GM19023 (cell line): ENCODE measurements at regions not wholly inside any gene's neighbourhood (a gene's known extent, or its start where the extent isn't known, plus 50 kb on each side); places are given as distances from the start of the nearest gene placed in this dataset.

Experiments used
- ATAC-seq: cut with Tn5 transposase; IDR thresholded peaks from one replicate; pipeline ENCODE4 v1.9.1; 2021; ENCODE audit warnings: mild to moderate bottlenecking, moderate library complexity; ENCODE audit not compliant: unreplicated experiment

DNA sequence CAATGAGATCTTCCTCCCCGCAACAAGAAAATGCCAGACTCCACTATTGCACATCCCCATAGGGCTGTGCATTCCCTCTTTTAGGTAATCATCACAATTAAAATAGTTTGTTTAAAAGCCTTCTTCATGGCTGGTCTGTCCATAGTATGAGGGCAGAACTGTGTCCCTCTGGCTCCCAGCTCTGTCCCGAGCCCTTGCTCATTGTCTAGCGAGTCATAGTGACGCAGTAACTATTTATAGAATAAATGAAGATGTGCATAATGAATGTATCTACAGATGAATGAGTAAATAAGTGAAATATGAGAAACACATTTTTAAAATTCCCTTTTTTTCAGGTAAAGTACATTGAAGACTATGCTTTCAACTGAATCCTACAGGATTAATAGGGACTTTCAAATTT lies 128.4 kb upstream of the TMC3 start:
- no peak for ATAC-seq

DNA sequence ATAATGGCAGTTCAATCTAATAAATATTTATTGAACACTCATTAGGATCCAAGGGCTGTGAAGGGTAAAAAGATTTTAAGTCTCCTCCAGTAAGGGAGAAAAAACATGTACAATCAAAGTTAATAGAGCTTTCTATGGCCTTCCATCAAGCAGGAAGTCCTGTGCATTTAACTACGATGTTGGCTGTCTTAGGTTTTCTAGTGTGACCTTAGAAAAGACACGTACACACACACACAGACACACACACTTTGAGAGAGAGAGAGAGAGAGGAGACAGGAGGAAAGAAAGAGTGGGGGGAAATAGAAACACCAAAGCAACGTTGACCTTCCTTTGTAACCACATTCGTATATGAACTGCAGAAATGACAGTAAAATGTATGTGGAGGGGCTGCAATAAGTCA lies 126.1 kb upstream of the TMC3 start:
- ATAC-seq = no peak

DNA sequence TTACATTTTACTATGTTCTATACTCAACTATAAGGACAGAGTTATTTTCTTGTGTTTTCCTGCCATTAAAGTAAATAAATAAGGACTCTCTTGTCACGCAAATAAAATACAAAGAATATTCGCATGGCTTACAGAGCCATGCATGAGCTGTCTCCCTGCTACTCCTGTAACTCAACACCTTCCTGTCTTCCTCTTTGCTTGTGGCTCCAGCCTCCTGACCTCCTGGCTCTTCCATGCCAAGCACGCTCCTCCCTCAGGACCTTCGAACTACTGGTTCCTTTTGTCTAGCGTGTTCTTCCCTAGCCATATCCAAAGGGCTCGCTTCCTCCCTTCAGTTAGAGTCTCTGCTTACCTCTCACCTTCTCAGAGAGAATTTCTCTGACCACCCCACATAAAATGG lies 124.3 kb upstream of the TMC3 start:
- ATAC-seq = no peak

DNA sequence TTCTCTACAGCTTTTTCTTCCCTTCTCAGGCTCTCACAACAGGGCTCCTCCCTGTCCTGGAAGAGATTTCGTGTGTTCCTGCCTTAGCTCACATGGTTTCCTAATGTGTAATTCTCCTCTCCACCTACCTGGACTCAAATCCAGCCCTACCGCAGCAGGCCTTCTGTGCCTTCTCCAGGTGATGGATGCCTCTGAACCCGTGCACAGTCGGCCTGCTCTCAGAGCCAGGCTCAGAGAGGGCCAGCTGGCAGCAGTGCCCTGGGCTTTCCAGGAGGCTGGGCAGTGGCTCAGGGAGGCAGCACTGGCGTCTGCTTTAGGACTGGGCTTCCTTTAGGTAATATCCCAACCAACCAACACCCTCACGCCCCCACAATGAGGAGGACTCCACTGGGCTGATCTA lies 123.2 kb upstream of the TMC3 start:
- no peak for ATAC-seq

DNA sequence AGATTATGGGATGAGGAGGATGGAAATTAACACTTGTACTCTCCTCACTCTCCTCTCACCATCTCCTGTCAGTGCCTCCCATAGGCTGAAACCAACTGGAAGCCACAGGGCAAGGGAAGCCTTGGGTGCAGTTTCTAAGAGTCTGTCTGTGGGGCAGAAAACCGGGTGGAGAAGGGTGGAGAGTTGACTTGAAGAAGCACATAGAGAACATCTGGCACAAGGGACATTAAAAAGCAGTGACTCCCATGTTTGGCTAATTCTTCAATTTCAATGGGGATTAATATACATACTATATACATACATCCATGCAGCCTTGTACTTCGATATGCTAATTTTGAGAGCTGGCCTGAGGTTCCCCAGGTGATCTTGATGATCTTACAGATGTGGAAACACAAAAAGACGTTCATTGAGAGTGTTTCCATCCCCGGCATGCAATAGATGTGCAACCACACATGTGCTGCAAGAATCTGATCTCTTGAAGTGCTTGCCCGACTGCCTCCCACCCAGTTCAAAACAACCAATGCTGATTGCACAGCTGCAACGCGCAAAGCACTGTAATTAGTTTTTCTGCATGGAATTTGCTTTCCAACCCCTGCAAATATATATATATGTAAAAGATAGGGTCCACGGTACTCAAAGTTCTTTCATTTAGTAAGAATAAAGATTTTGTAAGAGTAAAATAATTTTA lies 121.9 kb upstream of the TMC3 start:
- no peak for ATAC-seq

DNA sequence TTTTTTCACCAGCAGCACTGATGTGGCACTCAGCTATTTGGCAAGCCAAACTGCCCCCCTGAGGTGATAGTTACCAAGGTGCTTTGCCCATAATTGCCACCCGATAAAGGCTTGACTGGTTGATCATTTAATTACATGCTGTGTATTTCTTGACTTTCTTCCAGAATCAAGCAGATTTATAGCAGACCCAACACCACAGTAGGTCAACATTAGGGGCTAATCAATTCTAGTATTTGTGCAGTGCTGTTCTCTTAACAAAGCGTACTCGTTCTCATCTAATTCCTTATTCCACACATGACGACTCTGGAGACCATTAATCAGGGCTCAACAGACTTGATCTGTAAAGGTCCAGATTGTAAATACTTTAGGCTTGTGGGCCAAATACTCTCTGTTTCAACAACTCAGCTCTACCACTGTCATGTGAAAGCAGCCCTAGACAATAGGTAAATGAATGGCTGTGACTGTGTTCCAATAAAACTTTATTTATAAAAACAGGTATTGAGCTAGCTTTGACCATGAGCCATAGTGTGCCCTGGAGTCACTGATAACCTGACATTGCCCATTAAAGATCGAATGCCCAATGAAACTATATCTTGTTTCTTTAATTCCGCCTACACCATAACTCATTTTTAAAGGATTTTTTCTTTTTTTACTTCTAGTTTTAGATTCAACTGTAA lies 119.1 kb upstream of the TMC3 start:
- ATAC-seq = no peak

DNA sequence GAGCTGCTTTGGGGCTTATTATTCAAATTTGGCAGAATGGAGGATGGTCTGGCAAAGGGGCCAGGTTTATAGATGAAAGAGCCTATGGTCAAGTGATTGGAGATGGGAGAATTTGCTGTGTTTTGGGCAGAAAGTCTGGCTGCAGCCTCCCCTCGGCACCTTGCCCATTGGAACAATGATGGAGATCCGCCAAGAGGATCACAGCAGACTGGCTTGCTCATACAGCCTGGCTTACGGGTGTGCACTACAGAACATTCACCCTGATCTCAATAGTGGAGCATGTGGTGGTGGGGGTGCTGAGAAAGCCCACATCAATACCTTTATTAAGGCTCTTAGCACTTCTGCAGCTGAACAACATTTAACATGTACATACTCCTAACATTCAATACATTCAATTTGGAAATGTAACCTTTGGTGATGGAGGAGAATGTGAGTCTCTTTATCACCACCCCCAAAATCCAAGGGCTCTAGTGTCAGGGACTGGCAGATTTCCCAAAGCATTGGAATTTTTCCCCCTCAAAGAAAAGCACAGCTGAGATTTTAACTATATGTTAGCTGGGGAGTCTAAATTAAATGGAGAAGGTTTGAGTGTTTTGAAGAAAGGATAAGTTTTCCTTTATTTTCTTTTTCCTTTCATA lies 118.4 kb upstream of the TMC3 start:
- no peak for ATAC-seq

DNA sequence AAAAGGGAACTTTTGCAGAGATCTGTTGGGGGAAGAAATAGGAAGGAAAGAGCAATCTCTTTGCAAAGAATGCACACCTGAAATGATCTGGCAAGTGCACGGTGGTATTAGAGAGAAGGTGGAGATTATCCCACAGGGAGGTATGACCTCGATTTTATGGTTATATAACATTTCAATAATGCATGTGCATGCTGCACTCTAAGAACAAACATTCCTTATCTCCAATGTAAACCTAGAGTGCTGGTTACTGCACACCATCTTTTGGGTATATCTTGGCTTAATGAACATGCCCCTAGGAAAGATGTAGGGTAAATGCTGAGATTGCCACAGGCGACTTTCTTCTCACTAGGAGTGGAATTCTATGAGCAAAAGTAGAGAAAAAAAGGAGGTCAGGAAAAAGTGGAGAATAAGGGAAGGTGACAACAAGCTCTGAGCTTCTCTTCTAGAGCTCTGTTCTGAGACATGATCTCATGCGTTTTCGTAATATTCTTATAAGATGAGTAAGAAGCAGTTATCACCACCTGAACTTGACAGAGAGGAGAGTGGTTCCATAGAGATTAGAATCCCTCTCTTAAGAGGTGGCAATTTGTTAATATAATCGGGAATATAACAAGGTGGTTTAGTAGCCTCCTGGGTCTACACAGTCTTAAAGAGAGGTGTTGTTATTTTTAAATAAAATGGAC lies 117.5 kb upstream of the TMC3 start:
- ATAC-seq = no peak

DNA sequence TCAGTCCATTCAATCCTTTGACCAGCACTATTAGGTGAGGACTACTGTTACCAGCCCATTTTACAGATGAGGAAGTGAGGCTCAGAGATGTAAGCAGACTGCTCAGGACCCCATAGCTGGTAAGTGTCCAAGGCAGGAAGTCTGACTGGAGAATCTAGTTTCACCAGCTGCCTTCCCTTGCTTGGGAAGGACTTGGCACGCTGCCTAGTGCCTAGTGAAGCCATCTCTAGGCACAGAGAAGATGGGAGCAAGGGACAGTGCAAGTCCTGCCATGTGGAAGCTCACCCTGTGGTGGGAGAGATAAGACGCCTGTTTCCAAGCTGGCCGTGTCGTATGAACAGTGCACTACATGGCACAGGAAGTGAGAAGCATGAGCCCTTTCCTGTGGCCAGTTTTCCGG lies 111.8 kb upstream of the TMC3 start:
- ATAC-seq = no peak

DNA sequence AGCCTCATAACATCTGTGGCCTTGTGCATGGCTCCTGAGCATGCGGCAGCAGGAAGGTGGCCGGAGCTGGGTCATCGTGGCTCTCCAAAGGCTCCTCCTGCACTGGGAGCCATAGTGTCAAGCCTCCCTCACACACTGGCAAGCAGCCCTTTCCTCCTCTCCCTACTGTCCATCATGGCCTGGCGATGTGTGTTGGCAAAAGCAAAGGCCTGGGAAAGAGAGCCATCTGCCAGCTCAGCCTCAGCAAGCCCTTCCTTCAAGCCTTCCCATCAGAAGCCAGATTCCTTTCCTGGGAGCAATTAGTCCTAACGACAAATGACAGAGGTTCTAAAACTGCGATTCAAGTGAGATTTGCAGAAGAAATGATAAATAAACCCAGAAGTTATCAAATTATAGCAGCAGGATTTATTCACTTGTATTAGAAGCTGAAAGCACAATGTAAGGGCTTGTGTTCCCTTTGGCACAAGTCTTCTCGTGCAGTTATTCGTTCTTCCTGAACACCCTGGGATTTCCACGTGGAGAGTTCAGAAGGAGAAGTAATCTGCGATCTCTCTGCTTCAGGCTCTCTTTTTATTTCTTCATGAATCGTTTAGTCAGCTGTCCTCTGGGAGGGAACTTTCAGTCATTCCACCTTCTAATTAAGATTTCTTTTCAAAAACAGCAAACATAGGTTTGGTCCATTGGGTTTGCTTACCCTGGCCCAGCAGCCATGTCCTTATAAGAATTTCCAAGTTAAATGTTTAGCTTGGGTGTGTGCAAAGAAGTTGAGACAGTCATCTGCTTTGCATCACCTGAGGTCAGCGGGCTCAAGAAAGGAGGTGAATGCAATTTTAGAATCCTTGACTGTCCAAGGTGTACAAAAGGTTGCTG lies 110.3 kb upstream of the TMC3 start:
- no peak for ATAC-seq

DNA sequence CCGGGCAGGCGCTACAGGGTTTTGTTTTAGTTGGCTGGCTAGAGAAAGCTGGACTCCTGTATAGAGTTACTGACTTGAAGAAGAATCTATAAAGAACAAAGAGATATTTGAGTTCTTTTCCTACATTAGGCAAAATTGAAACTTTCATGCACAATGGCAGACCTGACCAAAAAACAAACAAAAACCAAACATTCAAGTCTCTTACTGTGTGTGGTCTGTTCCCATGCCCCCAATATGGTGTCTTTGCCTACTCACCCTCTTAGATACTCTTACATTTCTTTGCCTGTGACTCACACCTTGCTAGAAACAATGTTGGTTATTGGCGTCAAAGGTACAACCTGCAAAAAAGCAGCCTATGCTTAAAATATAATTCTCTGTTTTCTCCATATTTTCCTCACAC lies 109.5 kb upstream of the TMC3 start:
- ATAC-seq = no peak

DNA sequence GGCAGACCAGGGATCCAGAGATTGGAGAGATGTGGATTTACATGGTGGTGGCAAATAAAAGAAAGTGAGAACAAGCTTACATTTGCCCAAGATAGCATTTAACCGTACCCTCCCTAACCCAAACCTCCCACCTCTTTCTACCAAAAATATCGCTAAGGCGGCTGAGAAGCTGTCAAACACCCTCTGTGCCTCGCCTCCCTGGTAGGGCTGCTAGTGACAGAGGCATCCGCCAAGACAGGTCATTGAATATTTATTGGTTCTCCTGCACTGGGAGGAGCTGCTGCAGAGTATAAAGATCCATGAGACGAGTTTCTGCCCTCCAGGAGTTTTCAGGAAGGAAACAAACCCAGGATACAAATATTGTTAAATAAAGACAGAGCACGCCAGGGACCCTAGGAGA lies 107.3 kb upstream of the TMC3 start:
- no peak for ATAC-seq

DNA sequence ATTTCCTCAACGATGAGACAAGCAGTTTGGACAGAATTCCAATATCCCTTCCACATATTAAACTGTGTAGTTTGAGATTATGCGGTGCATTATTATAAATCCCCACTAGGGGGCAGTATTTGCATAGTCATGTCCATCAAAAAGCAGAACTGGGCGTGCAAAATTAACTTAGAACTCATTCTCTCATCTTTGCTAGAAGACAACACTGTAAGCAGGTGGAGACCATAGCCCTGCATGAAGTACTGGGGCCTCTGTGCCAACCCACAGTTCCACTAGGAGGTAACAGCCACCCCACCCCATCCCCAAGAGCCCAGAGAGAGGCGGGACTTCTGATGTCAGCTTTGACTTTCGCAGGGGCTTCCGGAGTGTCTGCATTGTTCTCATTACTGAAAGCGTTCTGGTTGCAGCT lies 106.6 kb upstream of the TMC3 start:
- ATAC-seq = no peak

DNA sequence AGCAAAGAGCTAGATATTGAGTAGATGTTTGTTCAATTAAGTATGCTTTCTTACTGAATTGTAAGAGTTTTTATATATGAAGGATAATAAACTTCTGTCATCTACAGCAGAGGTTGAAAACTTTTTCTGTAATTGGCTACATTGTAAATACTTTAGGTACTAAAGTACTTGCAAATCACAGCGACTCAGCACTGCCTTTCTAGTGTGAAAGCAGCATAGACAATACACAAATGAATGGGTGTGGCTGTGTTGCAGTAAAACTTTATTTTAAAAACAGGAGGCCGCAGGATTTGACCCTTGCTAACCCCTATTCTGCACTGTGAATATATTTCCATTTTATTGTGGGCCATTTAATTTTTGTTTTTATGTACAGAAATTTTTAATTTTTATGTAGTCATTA lies 104.3 kb upstream of the TMC3 start:
- no peak for ATAC-seq

DNA sequence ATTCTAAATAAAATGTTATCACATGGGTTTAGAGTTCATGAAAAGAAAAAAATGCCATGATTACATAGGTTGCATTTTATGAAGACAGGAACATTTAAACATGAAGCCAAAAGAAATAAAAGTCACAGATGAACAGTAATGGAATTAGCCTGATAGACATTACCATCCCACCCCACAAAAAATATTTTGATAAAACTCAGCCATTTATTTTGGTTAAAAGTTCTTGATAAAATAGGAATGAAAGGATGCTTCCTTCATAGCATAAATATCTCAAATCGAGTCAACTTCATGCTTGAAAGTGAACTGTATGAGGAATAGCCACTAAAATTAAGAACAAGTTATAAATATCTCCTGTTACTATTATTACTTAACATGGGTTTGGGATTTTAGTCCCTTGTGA lies 101.9 kb upstream of the TMC3 start:
- ATAC-seq = no peak

DNA sequence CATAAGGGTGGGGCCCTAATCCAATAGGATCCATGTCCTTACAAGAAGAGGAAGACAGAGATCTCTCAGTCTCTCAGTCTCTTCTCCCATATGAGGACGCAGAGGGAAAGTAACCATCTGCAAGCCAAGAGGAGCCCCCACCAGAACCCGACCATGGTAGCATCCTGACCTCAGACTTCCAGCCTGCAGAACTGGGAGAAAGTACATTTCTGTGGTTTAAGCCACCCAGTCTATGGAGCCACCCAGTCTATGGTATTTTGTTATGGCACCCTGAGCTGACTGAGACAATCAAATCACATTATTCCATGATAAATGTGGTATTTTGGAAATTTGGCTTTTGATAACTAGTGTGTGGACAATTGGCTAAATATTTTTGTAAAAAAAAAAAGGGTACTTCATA lies 101.5 kb upstream of the TMC3 start:
- no peak for ATAC-seq

DNA sequence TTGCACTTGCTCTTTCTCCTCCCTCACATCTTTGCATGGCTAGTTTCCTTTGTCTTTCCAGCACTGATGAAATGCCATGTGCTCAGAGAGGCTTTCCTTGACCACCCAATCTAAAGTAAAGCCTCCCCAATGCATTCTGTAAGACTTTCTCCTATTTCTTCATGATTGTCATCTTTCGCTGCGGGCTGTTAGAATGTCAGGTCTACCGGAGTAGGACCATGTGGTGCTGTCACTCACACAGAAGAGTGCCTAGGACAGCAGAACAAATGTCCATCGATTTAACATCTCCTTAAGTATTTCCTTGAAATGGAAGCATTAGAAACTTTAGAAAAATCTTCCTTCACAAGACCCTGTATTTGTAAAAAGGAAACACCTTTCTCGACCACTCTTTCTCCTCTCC lies 99.9 kb upstream of the TMC3 start:
- no peak for ATAC-seq

DNA sequence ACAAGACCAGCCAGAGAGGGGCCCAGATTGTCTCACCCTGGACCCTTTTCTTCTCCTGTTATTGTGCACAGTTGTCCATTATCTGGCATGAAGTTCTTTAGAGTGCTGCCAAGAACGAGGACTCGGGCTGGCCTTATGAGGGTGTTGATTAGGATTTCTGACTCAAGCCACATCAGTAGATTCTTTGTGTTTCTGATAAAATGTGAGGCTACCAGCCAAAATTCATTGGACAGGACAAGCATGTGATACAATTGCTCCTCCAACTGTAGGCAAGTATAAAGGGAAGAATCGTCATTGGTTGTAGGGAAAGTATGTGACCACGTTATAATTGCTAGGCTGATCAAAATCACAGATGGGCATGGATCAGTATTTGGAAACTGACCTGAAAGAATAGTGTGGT lies 99.2 kb upstream of the TMC3 start:
- ATAC-seq = no peak

DNA sequence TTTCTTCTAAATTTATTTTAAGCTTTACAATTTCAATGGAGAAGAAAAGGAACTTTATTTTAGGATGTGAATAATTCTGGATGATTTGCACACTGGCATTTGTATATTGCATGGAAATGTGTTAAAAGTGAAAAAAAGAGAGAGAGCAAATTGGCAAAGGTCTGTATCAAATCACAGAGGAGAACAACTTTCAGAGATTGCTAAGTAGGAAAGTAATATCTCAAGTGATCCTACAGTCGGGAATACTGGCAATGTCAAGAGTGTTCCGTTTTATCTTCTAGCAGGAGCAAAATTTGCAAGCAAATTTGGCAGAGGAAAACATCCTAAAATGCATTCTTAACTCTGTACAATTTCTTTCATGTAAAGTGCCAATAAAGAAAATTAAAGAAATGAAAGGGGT lies 97.1 kb upstream of the TMC3 start:
- no peak for ATAC-seq

DNA sequence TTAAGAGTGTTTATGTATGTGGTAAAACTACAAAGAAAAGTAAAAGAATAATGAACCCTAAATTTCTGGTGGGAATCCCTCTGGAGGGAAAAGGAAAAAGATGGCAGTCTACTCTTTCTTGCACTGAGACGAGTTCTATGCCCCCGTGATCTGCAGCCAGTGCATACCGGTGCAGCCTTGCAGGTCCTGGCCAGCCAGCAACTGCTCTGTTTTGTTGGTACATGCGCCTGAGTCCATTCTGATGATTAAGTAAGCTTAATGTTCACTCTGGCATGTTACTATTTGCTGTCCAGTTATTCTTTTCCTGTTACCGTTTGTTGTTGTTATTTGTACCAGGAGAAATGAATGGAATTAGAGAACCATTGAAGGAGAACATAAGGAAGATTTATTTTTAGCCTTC lies 95.1 kb upstream of the TMC3 start:
- no peak for ATAC-seq

DNA sequence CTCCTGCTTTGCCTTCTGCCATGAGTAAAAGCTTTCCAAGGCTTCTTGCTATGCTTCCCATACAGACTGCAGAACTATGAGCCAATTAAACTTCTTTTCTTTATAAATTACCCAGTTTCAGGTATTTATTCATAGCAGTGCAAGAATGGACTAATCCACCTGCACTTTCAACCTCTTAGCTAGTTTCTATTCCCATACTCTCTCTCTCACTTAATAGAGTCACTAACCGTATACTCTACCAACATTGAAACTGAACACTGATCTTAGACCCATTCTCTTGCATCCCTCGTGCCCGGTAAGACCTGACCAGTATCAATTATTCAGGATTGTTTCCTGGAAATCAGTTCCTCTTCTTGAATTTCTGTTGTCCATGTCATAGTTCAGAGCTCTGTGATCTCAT lies 92.7 kb upstream of the TMC3 start:
- no peak for ATAC-seq
